ENCODE measurements at regions not wholly inside any gene's neighbourhood (a gene's known extent, or its start where the extent isn't known, plus 50 kb on each side); places are given as distances from the start of the nearest gene placed in this dataset.

DNA sequence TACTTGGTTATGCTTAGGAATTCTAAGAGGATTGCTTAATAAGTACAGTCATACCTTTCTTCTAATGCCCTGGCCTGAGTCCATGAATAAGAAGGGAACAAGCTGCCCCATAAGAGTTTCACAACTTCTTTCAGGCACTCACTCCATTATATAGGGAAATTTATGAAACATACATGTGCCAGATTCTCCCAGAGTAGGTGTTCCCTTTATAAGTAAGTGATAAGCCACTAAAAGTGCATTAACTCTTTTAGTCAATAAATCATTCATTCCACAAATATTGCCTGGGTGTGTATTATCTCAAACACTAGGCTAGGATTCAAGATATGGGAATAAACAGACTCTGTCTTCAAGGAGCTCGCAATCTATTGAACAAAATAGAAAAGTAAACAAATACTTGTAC is 84.5 kb upstream of the RBBP8 start:
- TF ChIP-seq, protein P1, sequence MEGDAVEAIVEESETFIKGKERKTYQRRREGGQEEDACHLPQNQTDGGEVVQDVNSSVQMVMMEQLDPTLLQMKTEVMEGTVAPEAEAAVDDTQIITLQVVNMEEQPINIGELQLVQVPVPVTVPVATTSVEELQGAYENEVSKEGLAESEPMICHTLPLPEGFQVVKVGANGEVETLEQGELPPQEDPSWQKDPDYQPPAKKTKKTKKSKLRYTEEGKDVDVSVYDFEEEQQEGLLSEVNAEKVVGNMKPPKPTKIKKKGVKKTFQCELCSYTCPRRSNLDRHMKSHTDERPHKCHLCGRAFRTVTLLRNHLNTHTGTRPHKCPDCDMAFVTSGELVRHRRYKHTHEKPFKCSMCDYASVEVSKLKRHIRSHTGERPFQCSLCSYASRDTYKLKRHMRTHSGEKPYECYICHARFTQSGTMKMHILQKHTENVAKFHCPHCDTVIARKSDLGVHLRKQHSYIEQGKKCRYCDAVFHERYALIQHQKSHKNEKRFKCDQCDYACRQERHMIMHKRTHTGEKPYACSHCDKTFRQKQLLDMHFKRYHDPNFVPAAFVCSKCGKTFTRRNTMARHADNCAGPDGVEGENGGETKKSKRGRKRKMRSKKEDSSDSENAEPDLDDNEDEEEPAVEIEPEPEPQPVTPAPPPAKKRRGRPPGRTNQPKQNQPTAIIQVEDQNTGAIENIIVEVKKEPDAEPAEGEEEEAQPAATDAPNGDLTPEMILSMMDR (IDR thresholded peaks at IDR 0.05; ENCODE audit: borderline replicate concordance, control extremely low read depth, extremely low read depth, insufficient read depth, missing control alignments), result no peak
- no peak for DNase-seq (ENCODE audit: low spot score)
- in situ Hi-C loops (cut with MboI; ENCODE audit: low sequenced_read_pairs, unreplicated experiment), result no loop called here

DNA sequence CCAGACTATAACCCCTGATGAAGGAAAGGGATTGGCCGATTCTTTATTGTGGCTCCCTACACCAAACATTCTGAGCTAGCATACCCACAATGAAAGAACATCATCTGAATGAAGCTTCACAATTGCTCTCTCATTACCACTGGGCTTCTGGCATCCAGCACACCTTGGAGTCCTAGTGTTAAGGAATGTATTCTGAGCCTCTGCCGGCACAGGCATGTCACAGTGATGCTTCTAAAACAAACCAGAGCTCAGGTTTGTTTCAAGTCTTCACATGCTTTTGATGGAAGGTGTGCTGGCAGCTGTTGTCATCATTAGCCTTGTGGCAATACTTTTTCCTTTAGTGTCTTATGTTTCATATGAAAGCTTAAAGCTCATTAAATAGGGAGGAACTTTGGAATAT is 76.3 kb upstream of the RBBP8 start:
- TF ChIP-seq, protein P1 (IDR thresholded peaks at IDR 0.05; ENCODE audit: borderline replicate concordance, control extremely low read depth, extremely low read depth, insufficient read depth, missing control alignments), result no peak
- DNase-seq (ENCODE audit: low spot score), result no peak
- in situ Hi-C loops (cut with MboI; ENCODE audit: low sequenced_read_pairs, unreplicated experiment), result no loop called here

- no peak for DNase-seq (ENCODE audit: low spot score)
- in situ Hi-C loops (cut with MboI; ENCODE audit: low sequenced_read_pairs, unreplicated experiment), result no loop called here
- TF ChIP-seq, protein P1 (IDR thresholded peaks at IDR 0.05; ENCODE audit: borderline replicate concordance, control extremely low read depth, extremely low read depth, insufficient read depth, missing control alignments), result no peak
These were observed 75.0 kb upstream of the RBBP8 start for GRCh38 chr18:22858121-22858520.

GRCh38 chr18:22860807-22861206 is 72.3 kb upstream of the RBBP8 start:
- TF ChIP-seq, protein P1 (IDR thresholded peaks at IDR 0.05; ENCODE audit: borderline replicate concordance, control extremely low read depth, extremely low read depth, insufficient read depth, missing control alignments), result no peak
- in situ Hi-C loops (cut with MboI; ENCODE audit: low sequenced_read_pairs, unreplicated experiment), result no loop called here
- no peak for DNase-seq (ENCODE audit: low spot score)

GRCh38 chr18:22865354-22866116 is 67.6 kb upstream of the RBBP8 start:
- TF ChIP-seq, protein P1 (IDR thresholded peaks at IDR 0.05; ENCODE audit: borderline replicate concordance, control extremely low read depth, extremely low read depth, insufficient read depth, missing control alignments), result no peak
- in situ Hi-C loops (cut with MboI; ENCODE audit: low sequenced_read_pairs, unreplicated experiment), result no loop called here
- no peak for DNase-seq (ENCODE audit: low spot score)

DNA sequence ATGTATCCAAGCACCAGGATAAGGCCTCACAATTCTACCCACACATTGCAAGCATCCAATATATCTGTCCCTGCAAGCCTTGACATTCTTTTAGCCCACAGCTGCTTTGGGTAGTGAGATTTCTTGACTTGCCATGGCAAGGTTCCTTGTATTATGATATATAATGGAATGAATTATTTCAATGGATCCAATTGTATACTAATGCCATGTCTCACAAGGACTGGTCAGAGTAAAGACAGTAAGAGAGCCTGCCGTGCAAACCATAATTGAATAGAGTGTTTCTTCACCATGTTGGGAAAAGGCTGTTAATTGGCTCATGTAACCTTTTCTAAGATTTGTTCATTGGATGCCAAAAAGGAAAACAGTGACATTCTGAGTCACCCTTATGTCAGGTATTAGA is 64.3 kb upstream of the RBBP8 start:
- no peak for DNase-seq (ENCODE audit: low spot score)
- in situ Hi-C loops (cut with MboI; ENCODE audit: low sequenced_read_pairs, unreplicated experiment), result no loop called here
- TF ChIP-seq, protein P1 (IDR thresholded peaks at IDR 0.05; ENCODE audit: borderline replicate concordance, control extremely low read depth, extremely low read depth, insufficient read depth, missing control alignments), result no peak
